ENCODE measurements at regions not wholly inside any gene's neighbourhood (a gene's known extent, or its start where the extent isn't known, plus 50 kb on each side); places are given as distances from the start of the nearest gene placed in this dataset.
A peak's percentile ranks its signal among the peaks of the same experiment; 100 is the strongest.

DNA sequence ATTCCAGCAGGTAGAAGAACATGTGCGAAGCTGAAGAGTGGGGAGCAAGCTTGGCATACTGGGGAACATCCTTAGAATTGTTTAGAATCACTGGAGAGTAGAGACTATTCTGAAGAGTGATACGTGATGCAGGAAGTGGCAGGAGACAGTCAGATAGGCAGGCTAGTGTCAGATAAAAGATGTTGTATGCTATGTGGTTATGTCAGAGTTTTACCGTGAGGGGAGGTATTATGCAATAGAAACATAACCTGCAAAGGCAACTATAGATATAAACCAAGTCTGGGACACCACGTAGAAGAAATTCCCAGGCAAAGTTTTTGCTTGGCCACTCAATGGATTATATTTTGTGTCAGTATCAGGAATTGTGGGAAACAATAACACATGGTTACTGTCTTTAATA is 62.0 kb upstream of the ZSWIM2 start:
- intact Hi-C loops (cut with DNase I), result no loop called here
- Histone ChIP-seq H3K4me3 (no peak overlapping the region), H3K27ac (no peak overlapping the region), H3K36me3 (no peaks in the 10 kb centered on the region), H3K4me1 (no peaks in the 10 kb centered on the region), H3K27me3 (no peaks in the 10 kb centered on the region), H3K9me3 (no peaks in the 10 kb centered on the region)
- TF ChIP-seq, protein P1, sequence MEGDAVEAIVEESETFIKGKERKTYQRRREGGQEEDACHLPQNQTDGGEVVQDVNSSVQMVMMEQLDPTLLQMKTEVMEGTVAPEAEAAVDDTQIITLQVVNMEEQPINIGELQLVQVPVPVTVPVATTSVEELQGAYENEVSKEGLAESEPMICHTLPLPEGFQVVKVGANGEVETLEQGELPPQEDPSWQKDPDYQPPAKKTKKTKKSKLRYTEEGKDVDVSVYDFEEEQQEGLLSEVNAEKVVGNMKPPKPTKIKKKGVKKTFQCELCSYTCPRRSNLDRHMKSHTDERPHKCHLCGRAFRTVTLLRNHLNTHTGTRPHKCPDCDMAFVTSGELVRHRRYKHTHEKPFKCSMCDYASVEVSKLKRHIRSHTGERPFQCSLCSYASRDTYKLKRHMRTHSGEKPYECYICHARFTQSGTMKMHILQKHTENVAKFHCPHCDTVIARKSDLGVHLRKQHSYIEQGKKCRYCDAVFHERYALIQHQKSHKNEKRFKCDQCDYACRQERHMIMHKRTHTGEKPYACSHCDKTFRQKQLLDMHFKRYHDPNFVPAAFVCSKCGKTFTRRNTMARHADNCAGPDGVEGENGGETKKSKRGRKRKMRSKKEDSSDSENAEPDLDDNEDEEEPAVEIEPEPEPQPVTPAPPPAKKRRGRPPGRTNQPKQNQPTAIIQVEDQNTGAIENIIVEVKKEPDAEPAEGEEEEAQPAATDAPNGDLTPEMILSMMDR (IDR thresholded peaks at IDR 0.05), result no peak
- DNase-seq (no peak), ATAC-seq (no peak)

DNA sequence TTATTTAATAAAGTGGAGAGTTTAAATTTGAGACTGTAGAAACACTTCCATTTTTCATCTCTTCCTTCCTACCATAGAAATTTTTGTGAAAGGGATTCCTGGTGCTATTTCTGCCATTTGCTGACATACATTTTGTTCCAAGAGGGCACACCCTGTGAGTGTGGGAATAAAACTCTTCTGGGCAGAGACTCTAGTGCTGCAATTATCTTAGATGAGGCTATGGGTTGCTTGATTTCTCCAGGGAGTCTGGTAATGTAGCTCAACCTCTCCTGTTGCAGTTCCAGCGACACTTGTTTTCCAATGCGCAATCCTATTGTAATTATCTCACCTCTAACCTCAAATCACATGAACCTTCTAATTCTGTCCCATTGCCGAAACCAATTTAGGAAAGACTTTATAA is 60.1 kb upstream of the ZSWIM2 start:
- Histone ChIP-seq H3K4me1 (no peaks in the 10 kb centered on the region), H3K9me3 (no peaks in the 10 kb centered on the region), H3K36me3 (no peaks in the 10 kb centered on the region), H3K27me3 (no peaks in the 10 kb centered on the region), H3K4me3 (no peak overlapping the region), H3K27ac (no peak overlapping the region)
- no peak for ATAC-seq
- TF ChIP-seq, protein P1 (IDR thresholded peaks at IDR 0.05), result no peak
- intact Hi-C loops (cut with DNase I), result no loop called here
- no peak for DNase-seq

DNA sequence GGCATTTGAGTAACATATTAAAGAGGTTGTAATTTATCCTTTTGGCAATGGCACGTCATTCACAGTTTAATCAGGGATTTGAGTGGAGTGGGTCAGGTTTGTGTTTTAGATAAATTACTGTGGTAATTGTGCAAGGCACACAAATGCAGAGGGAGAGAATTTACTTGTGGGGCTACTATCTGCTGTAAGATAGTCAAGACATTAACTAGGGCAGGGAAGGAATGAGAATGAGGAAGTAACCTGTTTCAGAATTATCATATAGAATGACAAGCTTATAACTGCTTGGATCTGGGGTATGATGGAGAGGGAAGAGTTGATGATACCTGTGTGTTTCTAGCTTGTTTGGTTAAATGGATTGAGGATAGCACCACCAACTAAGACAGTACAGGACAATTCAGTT is 58.9 kb upstream of the ZSWIM2 start:
- Histone ChIP-seq H3K9me3 (no peaks in the 10 kb centered on the region), H3K27ac (no peak overlapping the region), H3K27me3 (no peaks in the 10 kb centered on the region), H3K36me3 (no peaks in the 10 kb centered on the region), H3K4me1 (no peaks in the 10 kb centered on the region), H3K4me3 (no peak overlapping the region)
- TF ChIP-seq, protein P1 (IDR thresholded peaks at IDR 0.05), result no peak
- no peak for ATAC-seq
- intact Hi-C loops (cut with DNase I), result no loop called here
- DNase-seq, result no peak

DNA sequence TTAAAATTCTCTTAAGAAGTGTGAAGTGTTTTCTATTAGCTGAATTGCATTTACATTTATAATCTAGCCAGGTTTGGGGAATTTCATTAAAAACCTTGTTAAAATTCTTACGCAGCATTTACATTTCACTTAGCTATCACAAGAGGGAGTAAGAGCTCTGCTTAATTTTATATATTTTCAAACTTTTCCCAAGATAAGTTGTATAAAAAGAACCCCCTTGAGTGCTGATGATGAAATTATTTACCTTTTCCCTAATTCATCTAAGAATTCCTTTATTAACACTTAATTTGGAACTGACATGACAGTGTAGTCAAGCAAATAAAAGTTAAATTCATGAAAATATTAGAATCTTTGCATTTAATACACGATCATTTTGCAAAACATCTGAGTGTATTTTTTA is 54.2 kb upstream of the ZSWIM2 start:
- DNase-seq (no peak), ATAC-seq (no peak)
- Histone ChIP-seq H3K4me3 (no peak overlapping the region), H3K27me3 (no peaks in the 10 kb centered on the region), H3K4me1 (no peaks in the 10 kb centered on the region), H3K27ac (no peak overlapping the region), H3K9me3 (no peaks in the 10 kb centered on the region), H3K36me3 (no peaks in the 10 kb centered on the region)
- intact Hi-C loops (cut with DNase I), result no loop called here
- TF ChIP-seq, protein P1 (IDR thresholded peaks at IDR 0.05), result peak; percentile 44
